Activated CD4-positive, alpha-beta T cell treated with anti-CD3 and anti-CD28 coated beads, Interleukin-2, amount 10 ng/mL, durations not matched to agents 24 days and 14 days (primary cell): ENCODE measurements at regions not wholly inside any gene's neighbourhood (a gene's known extent, or its start where the extent isn't known, plus 50 kb on each side); places are given as distances from the start of the nearest gene placed in this dataset.

Experiments
- DNase-seq: peaks from one replicate; pipeline ENCODE4 v3.0.0; 2022
- H3K27ac Mint-ChIP-seq: one replicate; pipeline ENCODE4 v1.8.0; 2022; ENCODE audit warnings: mild to moderate bottlenecking, mixed read lengths
- H3K27me3 Mint-ChIP-seq: one replicate; pipeline ENCODE4 v1.8.0; 2022; ENCODE audit warnings: mixed read lengths
- H3K36me3 Mint-ChIP-seq: one replicate; pipeline ENCODE4 v1.8.0; 2022; ENCODE audit warnings: low read depth, mild to moderate bottlenecking, mixed read lengths
- H3K4me1 Mint-ChIP-seq: one replicate; pipeline ENCODE4 v1.8.0; 2021; ENCODE audit warnings: mixed read lengths
- H3K4me3 Mint-ChIP-seq: one replicate; pipeline ENCODE4 v1.8.0; 2022; ENCODE audit warnings: mild to moderate bottlenecking, moderate library complexity, mixed read lengths
- H3K9me3 Mint-ChIP-seq: one replicate; pipeline ENCODE4 v1.8.0; 2021; ENCODE audit warnings: mixed read lengths
- intact Hi-C: fragments of 100-400 bp; cut with micrococcal nuclease; formaldehyde crosslinking; loops from one replicate; pipeline ENCODE4 v1.15.1; 2023

DNA sequence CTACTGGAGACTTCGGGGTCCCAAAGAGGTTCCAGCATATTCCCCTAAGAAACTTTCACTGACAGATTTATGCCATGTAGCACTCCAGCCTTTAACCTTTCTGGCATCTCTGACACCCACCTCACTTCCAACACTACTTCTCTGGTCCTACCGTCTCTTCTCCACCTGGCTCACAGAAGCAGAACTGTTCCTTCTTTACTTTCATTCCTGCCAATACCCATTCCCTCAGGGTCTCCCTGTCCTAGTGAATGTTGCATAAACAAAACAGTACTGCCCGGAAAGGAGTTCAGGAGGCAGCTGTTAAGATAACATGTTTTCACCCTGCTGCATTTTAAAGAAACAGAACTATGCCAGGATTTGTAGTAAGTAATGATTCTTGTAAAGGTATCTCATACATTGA, 136.0 kb upstream of the MIR17HG start:
- no peaks in the 10 kb centered on the region for H3K9me3 Mint-ChIP-seq
- intact Hi-C loops = no loop called here
- no peak overlapping the region for H3K4me3 Mint-ChIP-seq
- H3K36me3 Mint-ChIP-seq = no peaks in the 10 kb centered on the region
- H3K27me3 Mint-ChIP-seq = peaks cover 11% of the 10 kb centered on the region
- DNase-seq = no peak
- H3K27ac Mint-ChIP-seq = no peak overlapping the region
- no peaks in the 10 kb centered on the region for H3K4me1 Mint-ChIP-seq

DNA sequence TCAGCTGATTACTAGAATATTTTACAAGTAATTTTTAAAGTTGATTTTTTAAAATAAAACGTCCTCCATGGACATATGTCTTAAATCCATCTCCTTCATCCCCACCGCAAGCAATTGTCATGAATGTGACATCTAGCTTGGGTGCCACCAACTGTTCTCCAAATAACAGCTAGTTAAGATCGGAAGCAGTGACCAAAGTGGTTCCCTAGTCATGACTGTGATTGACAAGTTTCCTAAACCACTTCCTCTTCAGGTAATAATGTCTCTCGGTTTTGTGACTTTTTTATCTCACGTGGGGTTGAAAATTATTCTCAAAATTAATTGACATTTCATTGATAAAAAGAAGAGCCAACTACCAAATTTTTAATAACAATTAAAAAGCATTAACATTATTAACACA, 135.3 kb upstream of the MIR17HG start:
- no peak for DNase-seq
- intact Hi-C loops = no loop called here
- H3K36me3 Mint-ChIP-seq = no peaks in the 10 kb centered on the region
- H3K4me3 Mint-ChIP-seq = no peak overlapping the region
- no peak overlapping the region for H3K27ac Mint-ChIP-seq
- H3K27me3 Mint-ChIP-seq = peaks cover 11% of the 10 kb centered on the region
- H3K4me1 Mint-ChIP-seq = no peaks in the 10 kb centered on the region
- H3K9me3 Mint-ChIP-seq = no peaks in the 10 kb centered on the region

DNA sequence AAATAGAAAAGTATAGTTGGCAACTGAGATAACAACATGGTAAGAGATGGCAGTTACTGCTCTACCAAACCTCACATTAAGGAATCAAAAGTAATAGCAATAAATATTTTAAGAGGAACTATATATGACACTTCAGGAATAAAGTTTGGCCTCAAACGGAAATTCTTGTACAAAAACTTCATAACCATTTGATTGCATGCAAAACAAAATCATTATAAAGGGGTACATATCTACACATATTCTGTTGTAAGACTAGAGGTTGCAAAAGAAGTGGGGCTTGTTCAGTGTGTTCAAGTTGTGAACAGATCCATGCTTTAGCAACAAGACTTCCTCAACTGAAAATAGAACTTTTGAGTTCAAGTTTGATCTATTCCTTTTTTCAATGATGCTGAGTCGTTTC, 133.5 kb upstream of the MIR17HG start:
- Mint-ChIP-seq H3K4me1 (no peaks in the 10 kb centered on the region), H3K4me3 (no peak overlapping the region), H3K9me3 (no peaks in the 10 kb centered on the region), H3K27me3 (peaks cover 11% of the 10 kb centered on the region), H3K27ac (no peak overlapping the region), H3K36me3 (no peaks in the 10 kb centered on the region)
- DNase-seq = no peak
- intact Hi-C loops = no loop called here

DNA sequence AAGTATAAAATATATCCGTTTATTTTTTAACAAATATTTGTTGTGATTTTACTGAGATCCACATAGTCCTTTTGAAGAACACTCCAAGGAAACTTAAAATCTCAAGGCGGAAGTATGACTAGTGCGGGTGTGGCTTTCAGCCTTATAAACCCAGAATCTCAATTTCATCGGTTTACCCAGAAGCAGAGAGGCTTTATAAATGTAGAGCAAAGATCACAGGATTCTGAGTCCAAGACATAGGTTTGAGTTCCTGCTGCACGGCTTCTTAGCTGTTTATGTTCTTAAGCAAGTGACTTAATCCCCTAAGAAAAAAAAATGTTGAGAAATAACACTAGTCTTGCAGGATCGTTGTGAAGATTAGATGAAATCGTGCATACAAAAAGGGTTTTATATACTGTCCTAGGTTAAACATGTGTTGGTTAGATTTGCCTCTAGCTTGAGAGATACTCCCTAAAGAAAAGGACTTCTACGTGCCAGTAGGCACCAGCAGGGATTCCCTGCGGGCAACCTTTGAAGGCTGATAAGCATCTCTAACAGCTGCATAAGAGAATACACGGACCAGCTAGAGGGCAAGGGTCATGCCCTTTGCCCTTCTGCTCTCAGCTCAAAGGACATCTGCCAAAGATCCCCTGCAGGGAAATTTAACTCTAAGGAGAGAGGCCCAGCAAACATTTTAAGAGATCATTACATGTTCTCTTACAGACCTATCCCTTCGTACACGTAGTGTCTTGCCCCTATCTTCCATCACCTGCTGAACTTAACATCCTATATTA, 130.4 kb upstream of the MIR17HG start:
- H3K27me3 Mint-ChIP-seq = peaks cover 6% of the 10 kb centered on the region
- intact Hi-C loops = no loop called here
- H3K36me3 Mint-ChIP-seq = no peaks in the 10 kb centered on the region
- no peak overlapping the region for H3K27ac Mint-ChIP-seq
- no peaks in the 10 kb centered on the region for H3K9me3 Mint-ChIP-seq
- no peak overlapping the region for H3K4me3 Mint-ChIP-seq
- H3K4me1 Mint-ChIP-seq = no peaks in the 10 kb centered on the region
- no peak for DNase-seq

DNA sequence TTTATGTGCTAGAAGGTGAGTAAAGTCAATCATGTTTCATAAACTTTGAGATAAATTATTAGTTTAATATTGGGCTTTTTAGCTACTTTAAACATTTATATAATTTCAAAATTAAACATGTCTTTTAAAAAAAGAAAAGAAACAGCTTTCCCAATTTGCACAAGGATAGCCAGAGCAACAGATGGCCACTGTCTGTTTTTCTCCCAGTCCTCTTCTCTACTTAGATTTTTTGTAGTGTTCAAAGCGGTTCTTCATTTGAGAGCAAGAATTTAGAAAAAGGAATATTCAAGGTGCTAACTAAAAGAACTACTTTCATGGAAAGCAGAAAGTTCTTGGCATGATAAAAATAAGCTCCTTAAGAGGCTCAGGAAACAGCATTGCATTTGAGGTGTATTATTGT, 128.3 kb upstream of the MIR17HG start:
- Mint-ChIP-seq H3K9me3 (no peaks in the 10 kb centered on the region), H3K36me3 (no peaks in the 10 kb centered on the region), H3K4me1 (no peaks in the 10 kb centered on the region), H3K27me3 (peaks cover 4% of the 10 kb centered on the region), H3K27ac (no peak overlapping the region), H3K4me3 (no peak overlapping the region)
- DNase-seq = no peak
- intact Hi-C loops = no loop called here

DNA sequence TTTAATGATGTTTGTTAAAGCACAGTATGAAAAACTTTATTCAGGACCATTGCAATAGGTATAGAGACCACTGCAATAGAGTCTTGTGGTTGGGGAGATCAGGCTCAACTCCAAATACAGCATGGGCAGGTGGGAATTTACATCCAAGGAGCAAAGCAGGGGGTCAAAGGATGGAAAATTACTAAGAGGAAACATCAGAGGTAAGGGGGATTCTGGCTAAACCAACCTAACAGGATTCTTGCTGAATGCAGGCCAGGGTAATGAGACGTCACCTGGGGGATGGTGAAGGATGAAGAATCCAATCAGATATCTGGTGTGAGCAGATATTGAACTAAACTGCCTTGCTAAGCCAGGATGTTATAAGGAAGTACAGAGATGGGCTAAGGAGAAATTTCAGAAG, 126.6 kb upstream of the MIR17HG start:
- intact Hi-C loops = no loop called here
- no peaks in the 10 kb centered on the region for H3K4me1 Mint-ChIP-seq
- DNase-seq = no peak
- no peak overlapping the region for H3K4me3 Mint-ChIP-seq
- no peaks in the 10 kb centered on the region for H3K36me3 Mint-ChIP-seq
- H3K27ac Mint-ChIP-seq = no peak overlapping the region
- H3K27me3 Mint-ChIP-seq = peaks cover 2% of the 10 kb centered on the region
- no peaks in the 10 kb centered on the region for H3K9me3 Mint-ChIP-seq

DNA sequence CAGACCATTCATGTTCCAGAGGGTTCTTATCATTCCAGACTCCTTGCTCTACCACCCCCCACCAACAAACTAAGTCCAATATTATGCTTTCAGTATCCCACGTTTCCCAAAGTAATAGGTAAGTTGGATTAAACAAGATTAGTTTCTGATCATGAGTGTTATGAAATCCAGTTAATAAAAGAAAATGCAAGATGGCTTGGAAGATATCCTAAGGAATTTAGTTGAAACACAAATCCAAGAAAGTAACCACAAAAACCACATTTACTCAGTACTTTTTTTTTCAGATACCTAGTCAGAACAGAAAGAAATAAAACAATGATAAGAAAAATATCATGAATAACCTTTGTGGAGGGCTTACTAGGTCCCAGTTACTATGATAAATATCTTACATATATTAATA, 119.4 kb upstream of the MIR17HG start:
- Mint-ChIP-seq H3K9me3 (no peaks in the 10 kb centered on the region), H3K27ac (no peak overlapping the region), H3K36me3 (no peaks in the 10 kb centered on the region), H3K4me1 (no peaks in the 10 kb centered on the region), H3K27me3 (peaks cover 5% of the 10 kb centered on the region), H3K4me3 (no peak overlapping the region)
- DNase-seq = no peak
- intact Hi-C loops = no loop called here

DNA sequence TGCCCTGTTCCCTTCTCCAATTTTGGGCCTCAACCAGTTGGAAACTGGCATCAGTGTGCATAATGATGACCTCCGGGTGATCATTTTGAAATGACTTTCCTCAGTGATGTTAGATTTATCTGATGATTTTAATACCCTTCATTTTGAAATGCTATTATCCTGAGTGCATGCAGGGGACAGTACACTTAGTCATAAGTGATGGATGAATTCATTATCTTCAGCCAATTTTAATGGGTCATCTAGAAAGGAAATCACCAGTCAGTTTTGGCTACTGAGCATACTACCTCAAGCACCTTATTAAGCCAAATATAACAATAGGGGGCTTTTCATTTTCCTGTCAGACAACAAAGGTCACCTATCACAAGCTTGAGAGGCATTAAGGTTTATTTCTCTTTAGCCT, 118.5 kb upstream of the MIR17HG start:
- intact Hi-C loops = no loop called here
- Mint-ChIP-seq H3K27ac (no peak overlapping the region), H3K27me3 (peaks cover 5% of the 10 kb centered on the region), H3K4me3 (no peak overlapping the region), H3K9me3 (no peaks in the 10 kb centered on the region), H3K36me3 (no peaks in the 10 kb centered on the region), H3K4me1 (no peaks in the 10 kb centered on the region)
- no peak for DNase-seq

DNA sequence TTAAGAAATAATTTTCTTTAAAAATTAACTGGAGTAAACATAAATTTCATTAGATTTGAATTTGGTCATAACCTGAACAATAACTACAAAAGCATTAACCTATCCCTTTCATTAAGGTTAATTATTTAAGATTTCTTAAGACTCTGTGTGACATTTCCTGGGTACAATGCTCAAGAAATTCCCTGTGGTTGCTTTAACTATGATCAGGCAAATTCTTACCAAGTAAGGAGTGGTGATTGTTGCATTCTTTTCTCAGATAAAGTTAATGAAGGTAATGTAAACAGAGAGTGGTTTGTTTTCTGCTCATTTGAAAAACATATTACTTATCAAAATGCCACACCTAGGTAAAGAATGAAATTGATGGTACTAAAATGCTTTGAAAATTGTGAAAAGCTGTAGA, 114.8 kb upstream of the MIR17HG start:
- Mint-ChIP-seq H3K4me3 (no peak overlapping the region), H3K4me1 (no peaks in the 10 kb centered on the region), H3K27ac (no peak overlapping the region), H3K9me3 (no peaks in the 10 kb centered on the region), H3K27me3 (no peaks in the 10 kb centered on the region), H3K36me3 (no peaks in the 10 kb centered on the region)
- intact Hi-C loops = no loop called here
- no peak for DNase-seq

DNA sequence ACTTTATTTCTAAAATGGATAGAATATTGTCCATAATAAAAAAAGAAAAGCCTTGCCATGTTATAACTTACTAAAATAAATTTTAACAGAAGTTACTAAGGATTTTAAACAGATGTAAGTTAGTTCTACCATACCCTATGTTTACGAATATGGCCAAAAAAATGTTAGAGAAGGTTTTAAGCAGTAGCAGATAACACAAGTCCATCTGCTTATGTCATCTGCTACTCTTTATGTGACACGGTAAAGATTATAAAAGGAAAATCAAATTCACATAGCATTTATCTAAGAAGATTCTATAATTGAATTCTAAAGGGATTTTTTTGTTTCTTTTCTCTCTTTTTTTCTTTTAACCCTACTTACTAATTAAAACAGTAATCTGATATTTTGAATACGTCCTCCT, 114.2 kb upstream of the MIR17HG start:
- Mint-ChIP-seq H3K27ac (no peak overlapping the region), H3K4me3 (no peak overlapping the region), H3K9me3 (no peaks in the 10 kb centered on the region), H3K27me3 (no peaks in the 10 kb centered on the region), H3K4me1 (no peaks in the 10 kb centered on the region), H3K36me3 (no peaks in the 10 kb centered on the region)
- intact Hi-C loops = no loop called here
- DNase-seq = no peak

DNA sequence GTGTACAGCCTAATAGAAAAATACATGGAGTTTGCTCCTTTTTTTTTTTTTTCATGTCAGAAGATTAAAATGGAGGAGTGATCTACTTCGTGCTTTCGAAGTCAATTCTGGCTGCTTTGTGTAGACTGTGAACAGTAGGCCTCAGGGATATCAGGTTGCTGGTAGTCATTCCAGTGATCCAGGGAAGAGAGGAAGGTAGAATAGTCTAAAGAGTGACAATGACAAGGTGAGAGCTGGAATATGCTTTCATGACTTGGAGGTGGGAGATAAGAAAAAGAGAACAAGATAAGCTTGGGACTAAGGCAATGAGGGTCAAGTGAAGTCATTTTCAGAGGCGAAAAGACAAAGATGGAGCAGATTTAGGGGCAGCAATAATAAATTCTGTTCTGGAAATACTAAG, 111.3 kb upstream of the MIR17HG start:
- Mint-ChIP-seq H3K9me3 (no peaks in the 10 kb centered on the region), H3K27me3 (no peaks in the 10 kb centered on the region), H3K4me1 (no peaks in the 10 kb centered on the region), H3K4me3 (no peak overlapping the region), H3K36me3 (no peaks in the 10 kb centered on the region), H3K27ac (no peak overlapping the region)
- DNase-seq = no peak
- intact Hi-C loops = no loop called here

DNA sequence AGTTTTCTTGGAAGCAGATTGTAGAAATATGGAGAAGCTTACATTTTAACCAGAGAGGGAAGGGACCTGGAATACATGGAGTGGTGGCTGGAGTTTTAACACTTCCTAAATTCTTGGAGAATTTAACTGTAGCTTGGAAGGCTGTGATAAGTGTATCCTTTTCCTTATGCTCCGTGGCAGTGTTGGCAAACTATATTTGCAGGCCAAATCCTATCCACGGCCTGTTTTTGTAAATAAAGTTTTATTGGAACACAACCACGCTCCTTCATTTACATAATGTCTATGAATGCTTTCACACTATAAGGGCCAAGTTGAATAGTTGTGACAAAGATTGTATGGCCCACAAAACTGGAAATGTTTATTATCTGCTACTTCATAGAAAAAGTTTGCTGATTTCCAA, 110.6 kb upstream of the MIR17HG start:
- Mint-ChIP-seq H3K4me3 (no peak overlapping the region), H3K9me3 (no peaks in the 10 kb centered on the region), H3K27ac (no peak overlapping the region), H3K4me1 (no peaks in the 10 kb centered on the region), H3K36me3 (no peaks in the 10 kb centered on the region), H3K27me3 (no peaks in the 10 kb centered on the region)
- no peak for DNase-seq
- intact Hi-C loops = no loop called here

DNA sequence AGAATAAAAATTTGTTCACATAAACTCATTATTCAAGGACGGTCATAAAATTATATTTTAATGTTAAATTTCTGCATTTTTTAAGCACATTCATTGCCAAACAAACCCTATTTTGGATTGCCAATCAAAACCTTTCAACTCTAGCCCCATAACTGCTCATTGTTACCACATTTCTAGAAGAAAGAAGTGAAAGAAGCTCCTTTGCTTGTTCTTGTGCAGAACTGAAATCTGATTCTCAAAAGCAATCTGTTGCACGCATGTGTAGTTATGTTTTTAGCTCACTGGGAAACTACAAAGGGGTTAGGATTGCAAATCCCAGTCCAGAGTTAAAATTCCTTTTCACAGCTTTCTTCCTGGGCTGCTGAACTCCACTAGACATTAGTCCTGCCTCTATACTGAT, 109.5 kb upstream of the MIR17HG start:
- Mint-ChIP-seq H3K27me3 (no peaks in the 10 kb centered on the region), H3K4me1 (no peaks in the 10 kb centered on the region), H3K4me3 (no peak overlapping the region), H3K27ac (no peak overlapping the region), H3K36me3 (no peaks in the 10 kb centered on the region), H3K9me3 (no peaks in the 10 kb centered on the region)
- intact Hi-C loops = no loop called here
- DNase-seq = no peak

DNA sequence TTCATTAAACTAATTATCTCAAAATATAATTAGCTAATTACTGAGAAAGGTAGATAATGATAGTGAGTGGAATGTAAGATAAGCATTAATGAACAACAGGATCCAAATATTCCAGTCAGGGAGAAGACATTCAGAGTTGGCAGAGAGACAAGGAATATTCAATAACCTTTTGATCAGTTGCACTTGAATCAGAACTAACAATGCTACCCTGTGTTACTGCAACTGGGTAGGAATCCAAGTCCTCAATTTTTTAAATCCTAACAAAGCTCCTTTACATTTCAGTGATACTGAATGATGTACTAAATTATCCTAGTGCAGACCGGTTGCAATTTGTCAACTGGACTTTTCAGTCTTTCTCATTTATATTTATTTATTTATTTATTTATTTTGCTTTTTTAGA, 107.1 kb upstream of the MIR17HG start:
- H3K4me3 Mint-ChIP-seq = no peak overlapping the region
- no peak for DNase-seq
- no peaks in the 10 kb centered on the region for H3K9me3 Mint-ChIP-seq
- H3K27me3 Mint-ChIP-seq = no peaks in the 10 kb centered on the region
- H3K36me3 Mint-ChIP-seq = no peaks in the 10 kb centered on the region
- intact Hi-C loops = no loop called here
- H3K27ac Mint-ChIP-seq = no peak overlapping the region
- no peaks in the 10 kb centered on the region for H3K4me1 Mint-ChIP-seq

DNA sequence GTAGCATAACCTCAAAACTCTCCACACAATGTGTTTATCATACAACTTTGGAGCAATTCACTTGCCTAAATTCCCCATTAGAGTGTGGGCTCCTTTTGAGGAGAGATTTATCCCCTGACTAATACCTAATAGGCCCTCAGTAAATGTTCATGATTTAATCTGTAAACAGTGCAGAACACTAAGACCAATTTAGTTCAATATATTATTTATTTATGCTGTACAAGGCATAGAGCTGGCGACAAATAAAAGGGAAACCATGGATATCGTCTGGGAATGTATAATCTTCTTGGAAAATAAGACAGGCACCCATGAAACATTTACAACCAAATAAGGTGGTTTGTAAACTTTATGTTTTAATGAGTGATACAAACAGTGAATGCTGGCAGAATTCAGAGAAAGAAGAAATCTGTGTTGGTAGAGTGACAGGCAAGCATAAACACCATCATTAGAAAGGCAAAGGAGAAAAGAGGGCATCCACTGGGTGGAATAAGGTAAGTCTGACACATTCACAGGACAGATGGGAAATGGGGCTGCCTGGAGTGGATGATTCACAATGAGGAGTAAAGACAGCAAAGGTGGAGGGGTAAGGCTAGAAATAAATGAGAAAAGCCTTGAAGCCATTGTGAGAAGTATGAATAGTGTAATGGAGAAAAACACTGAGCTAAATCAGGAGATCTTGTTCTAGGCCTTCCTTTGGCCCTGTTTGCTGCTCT, 106.1 kb upstream of the MIR17HG start:
- intact Hi-C loops = no loop called here
- H3K4me3 Mint-ChIP-seq = no peak overlapping the region
- DNase-seq = no peak
- H3K27me3 Mint-ChIP-seq = no peaks in the 10 kb centered on the region
- no peaks in the 10 kb centered on the region for H3K9me3 Mint-ChIP-seq
- no peaks in the 10 kb centered on the region for H3K4me1 Mint-ChIP-seq
- no peaks in the 10 kb centered on the region for H3K36me3 Mint-ChIP-seq
- H3K27ac Mint-ChIP-seq = no peak overlapping the region
